Right atrium auricular region (tissue), 2 donors: ENCODE measurements at regions not wholly inside any gene's neighbourhood (a gene's known extent, or its start where the extent isn't known, plus 50 kb on each side); places are given as distances from the start of the nearest gene placed in this dataset.

Experiments
- DNase-seq: peaks from one replicate; pipeline ENCODE4 v3.0.0-alpha.2; 2019; ENCODE audit warnings: low spot score
- H3K27ac ChIP-seq, 2 donors: fragments of 200-600 bp; sonication (generic); 1 replicate in 1 of 2; 2 replicates in 1 of 2; pipeline ENCODE4 v1.5.1; 2016 to 2019
- H3K27me3 ChIP-seq, 2 donors: fragments of 200-600 bp; sonication (generic); one replicate each; pipeline versions ENCODE4 v1.5.1 to v1.6.0; 2017 to 2019
- H3K36me3 ChIP-seq: fragments of 200-600 bp; sonication (generic); one replicate; pipeline ENCODE4 v1.5.1; 2016
- H3K4me1 ChIP-seq, 2 donors: fragments of 200-600 bp; sonication (generic); one replicate each; pipeline versions ENCODE4 v1.5.1 to v1.6.0; 2017 to 2019
- H3K4me3 ChIP-seq, 2 donors: fragments of 200-600 bp; sonication (generic); 1 replicate in 1 of 2; 2 replicates in 1 of 2; pipeline ENCODE4 v1.5.1; 2017 to 2019; ENCODE audit warnings: mild to moderate bottlenecking in 1 of 2, moderate library complexity in 1 of 2
- H3K9me3 ChIP-seq, 2 donors: fragments of 200-600 bp; sonication (generic); one replicate each; pipeline ENCODE4 v1.5.1; 2019
- CTCF ChIP-seq, 2 donors: fragments of 200-600 bp; sonication (generic); IDR thresholded peaks; one replicate each; pipeline ENCODE4 v1.5.1; 2019; ENCODE audit warnings: antibody characterized with exemption in 2 of 2

- H3K36me3 ChIP-seq = no peaks in the 10 kb centered on the region
- no peak for TF ChIP-seq CTCF (IDR thresholded peaks at IDR 0.05)
- DNase-seq = no peak
- no peak overlapping the region for H3K27ac ChIP-seq
- no peaks in the 10 kb centered on the region for H3K9me3 ChIP-seq
- peaks cover 0 to 8% of the 10 kb centered on the region in 2 donors for H3K4me1 ChIP-seq
- no peak overlapping the region for H3K4me3 ChIP-seq
- no peaks in the 10 kb centered on the region for H3K27me3 ChIP-seq
These were observed 412.3 kb upstream of the RGPD4 start for GRCh38 chr2:107414376-107414775.

GRCh38 chr2:107418708-107419107, 408.0 kb upstream of the RGPD4 start:
- no peak overlapping the region for H3K4me3 ChIP-seq
- no peak for DNase-seq
- H3K36me3 ChIP-seq = no peaks in the 10 kb centered on the region
- no peak overlapping the region for H3K27ac ChIP-seq
- no peak for TF ChIP-seq CTCF (IDR thresholded peaks at IDR 0.05)
- H3K9me3 ChIP-seq = no peaks in the 10 kb centered on the region
- H3K27me3 ChIP-seq = no peaks in the 10 kb centered on the region
- H3K4me1 ChIP-seq = peaks cover 0 to 9% of the 10 kb centered on the region in 2 donors

GRCh38 chr2:107419191-107419590, 407.5 kb upstream of the RGPD4 start:
- no peak overlapping the region for H3K27ac ChIP-seq
- H3K4me1 ChIP-seq = peaks cover 0 to 9% of the 10 kb centered on the region in 2 donors
- no peaks in the 10 kb centered on the region for H3K27me3 ChIP-seq
- no peaks in the 10 kb centered on the region for H3K9me3 ChIP-seq
- H3K36me3 ChIP-seq = no peaks in the 10 kb centered on the region
- DNase-seq = no peak
- H3K4me3 ChIP-seq = no peak overlapping the region
- TF ChIP-seq CTCF (IDR thresholded peaks at IDR 0.05) = no peak

- Histone ChIP-seq H3K27ac (no peak overlapping the region), H3K4me1 (no peaks in the 10 kb centered on the region), H3K9me3 (peaks cover 0 to 10% of the 10 kb centered on the region in 2 donors), H3K4me3 (no peak overlapping the region), H3K36me3 (no peaks in the 10 kb centered on the region), H3K27me3 (no peaks in the 10 kb centered on the region)
- no peak for TF ChIP-seq CTCF (IDR thresholded peaks at IDR 0.05)
- no peak for DNase-seq
These were observed 397.9 kb upstream of the RGPD4 start for GRCh38 chr2:107428781-107429180.

GRCh38 chr2:107430006-107430405, 396.7 kb upstream of the RGPD4 start:
- Histone ChIP-seq H3K9me3 (peaks cover 0 to 10% of the 10 kb centered on the region in 2 donors), H3K4me3 (no peak overlapping the region), H3K4me1 (no peaks in the 10 kb centered on the region), H3K36me3 (no peaks in the 10 kb centered on the region), H3K27ac (no peak overlapping the region), H3K27me3 (no peaks in the 10 kb centered on the region)
- TF ChIP-seq CTCF (IDR thresholded peaks at IDR 0.05) = no peak
- no peak for DNase-seq

- no peak for TF ChIP-seq CTCF (IDR thresholded peaks at IDR 0.05)
- no peaks in the 10 kb centered on the region for H3K4me1 ChIP-seq
- H3K9me3 ChIP-seq = peaks cover 0 to 10% of the 10 kb centered on the region in 2 donors
- no peak overlapping the region for H3K4me3 ChIP-seq
- no peak overlapping the region for H3K27ac ChIP-seq
- no peaks in the 10 kb centered on the region for H3K36me3 ChIP-seq
- DNase-seq = no peak
- H3K27me3 ChIP-seq = no peaks in the 10 kb centered on the region
These were observed 396.0 kb upstream of the RGPD4 start for GRCh38 chr2:107430596-107431266.
